GM23338 (cell line): ENCODE measurements at regions not wholly inside any gene's neighbourhood (a gene's known extent, or its start where the extent isn't known, plus 50 kb on each side); places are given as distances from the start of the nearest gene placed in this dataset.

Source experiments
- CREB1 ChIP-seq: fragments of 250-450 bp; sonication (Bioruptor Pico); IDR thresholded peaks from 2 replicates; pipeline ENCODE4 v1.5.0; 2020; ENCODE audit warnings: low read depth, mild to moderate bottlenecking, moderate library complexity
- EZH2 ChIP-seq: fragments of 200-600 bp; sonication (generic); IDR thresholded peaks from one replicate; pipeline ENCODE4 v1.8.0; 2017; ENCODE audit warnings: antibody characterized with exemption, mild to moderate bottlenecking, low read depth; ENCODE audit not compliant: unreplicated experiment
- EZH2phosphoT487 ChIP-seq: fragments of 200-600 bp; sonication (generic); IDR thresholded peaks from one replicate; pipeline ENCODE4 v1.8.1; 2018; ENCODE audit warnings: antibody characterized with exemption; ENCODE audit not compliant: unreplicated experiment
- POLR2AphosphoS5 ChIP-seq: IDR thresholded peaks from 2 replicates; pipeline ENCODE4 v1.6.1; 2016; ENCODE audit warnings: antibody characterized with exemption, low read depth
- ZNF114 ChIP-seq: fragments of 250-450 bp; sonication (Bioruptor Pico); IDR thresholded peaks from 2 replicates; pipeline ENCODE4 v1.5.0; 2020; ENCODE audit warnings: mild to moderate bottlenecking, moderate library complexity
- TF ChIP-seq, protein P1 (sequence below), 2 experiments: fragments of 200-600 bp in 1 of 2; sonication (generic) in 1 of 2; conservative IDR thresholded peaks; 2 replicates each; pipeline versions ENCODE4 v1.5.1 to v1.6.1; 2016 to 2017; ENCODE audit warnings: antibody characterized with exemption in 2 of 2, low read depth in 2 of 2, mild to moderate bottlenecking in 2 of 2, moderate library complexity in 1 of 2
- TF ChIP-seq, protein P2 (sequence below): IDR thresholded peaks from 2 replicates; pipeline ENCODE4 v1.6.1; 2016; ENCODE audit warnings: antibody characterized with exemption

DNA sequence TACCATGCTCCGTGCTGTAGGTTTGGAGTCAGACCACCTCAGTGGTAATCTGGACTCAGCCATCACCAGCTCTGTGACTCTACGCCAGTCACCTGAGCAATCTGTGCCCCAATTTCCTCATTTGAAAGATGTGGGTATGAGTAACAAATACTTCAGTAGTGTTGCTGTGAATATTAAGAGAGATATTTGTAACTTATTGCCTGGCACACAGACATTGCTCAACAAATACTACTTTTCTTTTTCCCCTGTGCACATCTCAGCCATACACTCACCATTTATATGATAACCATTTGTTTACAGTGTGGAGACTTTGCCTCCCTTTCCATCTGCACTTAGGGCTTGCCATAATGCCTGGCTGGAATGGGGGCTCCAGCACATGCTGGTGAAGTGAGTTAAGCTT, 89.7 kb upstream of the CLPB start:
- TF ChIP-seq, protein P1, sequence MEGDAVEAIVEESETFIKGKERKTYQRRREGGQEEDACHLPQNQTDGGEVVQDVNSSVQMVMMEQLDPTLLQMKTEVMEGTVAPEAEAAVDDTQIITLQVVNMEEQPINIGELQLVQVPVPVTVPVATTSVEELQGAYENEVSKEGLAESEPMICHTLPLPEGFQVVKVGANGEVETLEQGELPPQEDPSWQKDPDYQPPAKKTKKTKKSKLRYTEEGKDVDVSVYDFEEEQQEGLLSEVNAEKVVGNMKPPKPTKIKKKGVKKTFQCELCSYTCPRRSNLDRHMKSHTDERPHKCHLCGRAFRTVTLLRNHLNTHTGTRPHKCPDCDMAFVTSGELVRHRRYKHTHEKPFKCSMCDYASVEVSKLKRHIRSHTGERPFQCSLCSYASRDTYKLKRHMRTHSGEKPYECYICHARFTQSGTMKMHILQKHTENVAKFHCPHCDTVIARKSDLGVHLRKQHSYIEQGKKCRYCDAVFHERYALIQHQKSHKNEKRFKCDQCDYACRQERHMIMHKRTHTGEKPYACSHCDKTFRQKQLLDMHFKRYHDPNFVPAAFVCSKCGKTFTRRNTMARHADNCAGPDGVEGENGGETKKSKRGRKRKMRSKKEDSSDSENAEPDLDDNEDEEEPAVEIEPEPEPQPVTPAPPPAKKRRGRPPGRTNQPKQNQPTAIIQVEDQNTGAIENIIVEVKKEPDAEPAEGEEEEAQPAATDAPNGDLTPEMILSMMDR (conservative IDR thresholded peaks at IDR 0.05; ENCODE audit: low read depth in 2 of 2): no peak
- TF ChIP-seq CREB1 (CRISPR knock-in tag) (no peak), ZNF114 (CRISPR knock-in tag) (no peak), EZH2 (no peak), EZH2phosphoT487 (no peak), POLR2AphosphoS5 (no peak)
- TF ChIP-seq, protein P2, sequence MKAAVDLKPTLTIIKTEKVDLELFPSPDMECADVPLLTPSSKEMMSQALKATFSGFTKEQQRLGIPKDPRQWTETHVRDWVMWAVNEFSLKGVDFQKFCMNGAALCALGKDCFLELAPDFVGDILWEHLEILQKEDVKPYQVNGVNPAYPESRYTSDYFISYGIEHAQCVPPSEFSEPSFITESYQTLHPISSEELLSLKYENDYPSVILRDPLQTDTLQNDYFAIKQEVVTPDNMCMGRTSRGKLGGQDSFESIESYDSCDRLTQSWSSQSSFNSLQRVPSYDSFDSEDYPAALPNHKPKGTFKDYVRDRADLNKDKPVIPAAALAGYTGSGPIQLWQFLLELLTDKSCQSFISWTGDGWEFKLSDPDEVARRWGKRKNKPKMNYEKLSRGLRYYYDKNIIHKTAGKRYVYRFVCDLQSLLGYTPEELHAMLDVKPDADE: no peak
